ENCODE measurements at regions not wholly inside any gene's neighbourhood (a gene's known extent, or its start where the extent isn't known, plus 50 kb on each side); places are given as distances from the start of the nearest gene placed in this dataset.
A peak's percentile ranks its signal among the peaks of the same experiment; 100 is the strongest.

- no peak for DNase-seq
Measured at GRCh38 chr3:110732420-110732819, 339.2 kb upstream of the NECTIN3 start.

- DNase-seq: no peak
Measured at GRCh38 chr3:110733045-110733444, 338.6 kb upstream of the NECTIN3 start.

DNA sequence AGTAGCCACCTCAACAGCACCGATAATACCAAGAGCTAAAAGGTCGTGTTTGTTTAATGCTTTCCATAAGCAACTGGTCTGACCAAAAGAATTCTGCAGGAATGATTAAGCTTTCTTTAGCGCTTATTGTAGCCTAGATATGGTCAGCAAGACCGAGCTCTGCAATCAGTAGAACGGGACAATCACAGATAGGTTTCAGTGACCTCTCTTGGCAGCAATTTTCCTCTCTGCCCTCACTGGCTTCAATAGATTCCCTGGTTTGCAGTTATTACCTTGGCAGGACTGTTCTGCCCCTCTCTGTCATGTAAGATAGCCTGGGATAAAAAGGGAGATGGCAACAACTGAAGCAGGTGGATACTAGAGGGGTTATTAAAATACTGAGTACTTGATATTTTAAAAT lies 337.1 kb upstream of the NECTIN3 start:
- DNase-seq: no peak

DNA sequence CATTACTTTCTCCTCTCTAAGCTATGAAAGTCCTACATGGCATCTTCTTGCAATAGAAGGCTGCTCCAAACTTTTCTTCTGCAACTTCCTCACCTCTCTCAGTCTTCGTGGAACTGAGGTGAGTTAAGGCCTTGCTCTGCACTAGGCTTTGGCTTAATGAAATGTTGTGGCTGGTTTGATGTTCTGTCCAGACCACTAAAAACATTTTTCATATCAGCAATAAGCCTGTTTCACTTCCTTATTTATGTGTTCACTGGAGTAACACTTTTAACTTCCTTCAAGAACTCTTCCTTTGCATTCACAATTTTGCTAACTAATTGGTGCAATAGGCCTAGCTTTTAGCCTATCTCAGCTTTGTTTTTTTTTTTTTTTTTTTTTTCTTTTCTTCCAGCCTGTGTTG lies 335.3 kb upstream of the NECTIN3 start:
- no peak for DNase-seq

- no peak for DNase-seq
Measured at GRCh38 chr3:110738531-110738930, 333.1 kb upstream of the NECTIN3 start.

DNA sequence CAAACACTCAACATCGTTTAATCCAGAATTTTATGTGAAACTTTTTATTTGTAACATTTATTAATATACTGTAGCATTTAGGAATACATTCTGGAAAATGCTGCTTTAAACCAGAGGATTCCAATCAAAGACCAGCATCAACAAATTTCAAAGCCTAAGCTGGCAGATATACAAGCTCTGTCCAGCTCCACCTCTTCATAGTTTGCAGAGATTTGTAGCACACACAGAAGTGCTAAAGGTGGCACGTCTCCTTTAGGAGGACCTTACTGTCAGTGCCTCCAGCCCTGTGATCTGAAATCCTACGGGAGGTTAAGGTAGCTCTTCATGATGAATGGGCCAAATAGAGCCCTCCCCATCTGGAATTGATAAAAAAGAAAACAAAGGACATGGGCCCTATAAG lies 329.7 kb upstream of the NECTIN3 start:
- DNase-seq: no peak

DNA sequence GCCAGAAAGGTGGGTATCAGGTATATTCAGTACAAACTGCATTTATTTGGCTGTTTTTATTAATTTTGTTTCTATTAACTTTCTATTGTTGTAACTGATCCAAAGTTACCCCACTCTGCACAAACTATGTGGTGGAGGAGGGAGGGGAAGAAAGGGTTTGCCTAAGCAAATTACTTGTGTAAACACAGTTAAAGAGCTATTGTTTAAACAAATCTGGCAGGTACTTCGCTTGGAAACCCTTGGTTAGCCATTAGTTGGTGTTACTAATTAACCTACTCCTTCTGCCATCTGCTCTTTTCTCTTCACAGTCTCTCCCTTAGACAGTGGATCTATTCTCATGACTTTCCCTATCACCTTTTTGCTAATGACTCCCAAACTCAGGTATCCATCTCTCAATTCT lies 328.4 kb upstream of the NECTIN3 start:
- peak; percentile 96 for DNase-seq

DNA sequence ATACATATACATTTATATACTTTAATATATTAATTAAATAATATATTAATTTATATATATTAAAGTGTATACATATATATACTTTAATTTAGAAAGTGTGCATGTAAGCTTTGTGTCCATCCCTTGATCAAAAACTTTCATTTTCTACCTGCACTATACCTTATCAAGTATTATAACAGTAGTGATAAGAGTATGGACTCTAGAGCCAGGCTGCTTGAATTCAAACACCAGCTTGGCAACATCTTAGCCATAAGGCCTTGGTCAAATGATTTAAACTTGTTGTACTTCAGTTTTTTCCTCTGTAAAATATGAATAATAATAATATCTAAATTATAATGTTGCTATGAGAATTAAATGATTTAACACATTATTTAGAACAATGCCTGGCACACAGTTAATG lies 327.6 kb upstream of the NECTIN3 start:
- DNase-seq: no peak

DNA sequence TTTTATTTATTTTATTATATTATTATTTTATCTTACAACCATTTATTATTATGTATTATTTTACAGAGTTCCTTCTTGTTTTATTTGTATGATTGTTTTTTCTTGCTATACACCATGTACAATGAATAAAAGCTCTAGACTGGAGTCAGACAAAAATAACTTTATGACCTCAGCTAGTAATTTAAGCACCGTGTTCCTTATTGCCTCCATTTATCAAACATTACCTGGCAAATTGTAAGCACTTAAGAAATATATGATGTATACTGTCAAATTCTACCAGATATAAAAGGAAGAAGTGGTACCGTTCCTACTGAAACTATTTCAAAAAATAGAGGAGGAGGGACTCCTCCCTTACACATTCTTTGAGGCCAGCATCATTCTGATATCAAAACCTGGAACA lies 326.9 kb upstream of the NECTIN3 start:
- no peak for DNase-seq

GRCh38 chr3:110749006-110749405 lies 322.6 kb upstream of the NECTIN3 start:
- DNase-seq: no peak

DNA sequence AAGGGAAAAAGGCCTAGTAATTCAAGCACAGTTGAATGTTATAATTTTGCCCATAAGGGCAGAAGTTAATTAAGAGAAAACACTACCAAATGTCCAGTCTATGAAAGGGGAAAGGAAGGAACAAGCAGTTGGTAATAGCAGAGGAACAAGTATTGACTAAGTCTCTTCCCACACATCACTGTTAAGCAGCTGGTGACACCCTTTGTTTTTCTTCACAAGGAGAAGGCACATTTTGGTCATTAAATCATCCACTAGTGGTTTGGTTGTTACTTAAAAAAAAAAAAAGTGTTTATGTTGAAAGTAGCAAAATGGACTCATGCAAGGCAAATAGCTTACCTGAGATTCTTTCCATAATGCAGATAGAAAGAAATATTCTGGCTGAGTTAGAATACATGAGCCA lies 321.4 kb upstream of the NECTIN3 start:
- no peak for DNase-seq

DNA sequence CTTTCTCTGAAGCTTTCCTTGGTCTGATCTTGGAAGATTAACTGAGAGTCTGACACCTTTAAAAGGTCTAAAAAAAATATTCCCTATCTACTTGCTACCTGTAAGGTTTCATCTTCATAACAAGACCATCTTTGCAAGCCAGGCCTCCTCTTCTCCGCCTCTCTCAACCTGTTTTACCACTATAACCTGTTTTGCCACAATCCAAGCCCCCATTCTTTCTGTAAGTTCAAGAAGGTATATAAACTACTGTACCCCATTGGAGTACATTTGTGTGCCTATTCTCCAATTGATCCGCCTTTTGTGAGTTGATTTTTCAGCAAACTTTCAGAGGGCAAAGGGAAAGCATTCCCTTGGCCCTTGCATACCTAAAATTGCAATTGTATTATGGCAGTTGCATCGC lies 319.3 kb upstream of the NECTIN3 start:
- DNase-seq: no peak

- DNase-seq: no peak
Measured at GRCh38 chr3:110753516-110753915, 318.1 kb upstream of the NECTIN3 start.

DNA sequence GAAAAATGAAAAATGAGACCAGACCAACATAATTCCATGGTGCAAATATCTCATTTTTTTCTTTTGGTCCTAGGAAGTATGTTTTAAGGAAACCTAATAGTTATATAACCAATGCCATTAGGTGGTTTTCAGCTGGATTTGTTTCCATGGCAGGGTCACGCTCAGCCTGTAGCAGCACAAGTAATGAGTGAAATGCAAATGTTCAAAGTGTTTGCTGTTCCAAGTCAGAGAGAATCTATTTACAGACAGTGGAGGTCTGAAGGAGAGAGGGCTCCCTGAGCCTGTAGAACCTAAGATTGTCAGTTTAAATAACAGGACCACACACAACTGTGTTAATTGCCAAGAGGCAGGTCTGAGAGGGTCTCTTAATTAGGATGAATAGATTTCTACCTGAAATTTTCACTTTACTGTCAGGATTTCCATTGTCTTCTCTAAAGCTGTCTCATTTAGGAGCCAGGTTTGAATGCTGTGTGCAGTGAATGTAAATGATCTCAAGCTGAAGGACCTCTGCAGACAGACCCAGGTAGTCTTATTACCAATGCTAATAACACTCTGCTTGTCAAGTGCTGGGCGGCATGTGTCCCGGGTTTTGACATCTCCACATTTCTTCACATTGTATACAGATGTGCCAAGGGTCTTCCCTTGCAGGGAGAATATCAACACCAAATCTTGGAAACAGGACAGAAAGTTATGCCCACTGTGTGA lies 317.3 kb upstream of the NECTIN3 start:
- DNase-seq: no peak

GRCh38 chr3:110755345-110755744 lies 316.3 kb upstream of the NECTIN3 start:
- DNase-seq: no peak

DNA sequence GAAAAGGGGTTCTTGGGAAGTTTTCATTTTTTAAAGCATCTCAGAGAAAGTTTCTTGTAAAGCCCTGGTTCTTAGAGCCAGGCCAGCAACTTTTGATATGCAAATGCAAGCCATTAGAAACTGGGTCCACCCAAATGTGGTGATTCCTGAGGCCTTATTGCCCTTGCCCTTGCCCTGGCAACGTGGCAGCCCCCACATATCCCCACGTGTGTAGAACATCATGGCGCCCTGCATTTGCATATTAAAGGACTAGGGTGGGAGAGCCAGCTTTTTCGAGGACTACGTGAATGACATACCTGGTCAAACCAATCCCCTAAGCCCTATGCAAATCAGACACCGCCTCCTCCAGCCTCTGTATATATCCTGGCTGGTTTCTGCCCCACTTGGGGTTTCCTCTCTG lies 314.9 kb upstream of the NECTIN3 start:
- DNase-seq: no peak

DNA sequence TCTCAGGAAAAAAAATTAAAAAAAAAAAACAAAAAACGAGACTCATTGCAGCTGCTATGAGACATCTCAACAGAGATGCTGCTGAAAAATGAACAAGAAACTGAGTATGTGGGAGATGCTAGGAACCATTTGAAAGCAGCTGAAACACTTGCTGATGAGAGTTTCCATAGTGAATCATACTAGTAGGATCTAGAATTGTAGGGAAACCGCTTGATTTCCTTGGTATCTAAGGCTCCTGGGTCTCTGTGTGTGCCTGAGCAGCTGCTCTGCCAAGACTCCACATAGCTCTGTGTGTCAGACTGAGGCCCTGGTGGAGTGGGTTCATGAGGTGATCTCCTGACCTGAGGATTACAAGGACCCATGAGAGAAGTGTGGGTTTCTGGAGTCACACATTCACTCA lies 313.4 kb upstream of the NECTIN3 start:
- DNase-seq: no peak

DNA sequence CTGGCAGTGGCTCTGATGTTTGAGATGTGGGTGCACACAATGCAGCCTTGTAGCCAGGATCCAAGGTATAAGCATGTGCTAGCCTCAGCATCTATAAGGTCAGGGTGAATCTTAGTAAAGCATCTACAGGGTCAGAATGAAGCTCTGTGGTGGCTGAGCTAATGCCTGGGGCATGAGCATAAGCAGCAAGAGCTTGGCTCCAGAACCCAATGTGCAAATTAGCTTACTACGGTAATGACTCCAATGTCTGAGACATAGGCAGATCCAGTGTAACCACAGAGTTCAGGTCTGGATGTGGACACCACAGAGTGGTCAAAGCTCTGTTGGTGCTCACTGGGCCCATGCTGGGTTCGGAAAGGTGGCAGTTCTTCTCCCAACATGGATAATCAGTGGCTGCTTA lies 304.5 kb upstream of the NECTIN3 start:
- DNase-seq: no peak

DNA sequence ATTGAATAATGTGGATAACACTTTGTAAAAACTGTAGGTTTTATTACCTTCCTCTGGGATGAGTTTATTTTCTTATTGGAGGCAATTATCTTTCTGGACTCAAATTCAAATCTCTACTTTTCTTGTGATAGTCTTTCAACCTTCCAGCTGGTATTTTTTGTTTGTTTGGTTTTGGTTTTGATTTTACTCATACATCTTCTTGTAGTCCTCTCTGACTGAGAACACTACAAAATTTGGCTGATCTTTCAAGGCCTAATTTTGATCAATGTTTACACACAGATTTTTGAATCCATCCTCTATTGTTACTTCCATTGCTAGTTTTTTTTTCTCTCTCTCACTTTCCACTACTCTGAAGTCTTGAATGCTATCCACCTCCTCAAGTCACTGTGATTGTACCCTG lies 303.8 kb upstream of the NECTIN3 start:
- DNase-seq: no peak

DNA sequence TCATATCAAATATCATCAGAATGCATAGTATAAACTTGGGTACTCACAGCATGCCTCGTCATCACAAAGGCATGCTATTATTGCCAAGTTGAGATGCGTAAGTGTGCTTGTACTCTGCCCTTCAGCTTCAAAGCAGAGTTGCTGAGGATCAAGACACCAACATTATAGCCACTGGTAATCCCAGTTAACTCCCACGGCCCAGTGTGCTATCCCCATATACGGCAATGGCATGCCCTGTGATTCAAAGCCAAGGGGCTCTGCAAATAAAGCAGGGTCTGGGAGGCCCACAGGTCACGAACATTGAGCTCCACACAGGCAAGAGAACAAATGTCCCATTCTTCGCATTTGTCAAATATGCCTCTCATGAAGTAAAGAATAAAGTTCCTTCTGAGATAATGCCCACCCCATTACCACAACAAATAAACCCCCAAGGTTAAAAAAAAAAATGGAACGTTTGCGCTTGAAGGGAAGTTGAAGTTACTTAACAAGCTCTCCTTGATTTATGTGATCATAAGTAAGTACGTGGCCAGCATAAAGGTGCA lies 298.1 kb upstream of the NECTIN3 start:
- DNase-seq: no peak

DNA sequence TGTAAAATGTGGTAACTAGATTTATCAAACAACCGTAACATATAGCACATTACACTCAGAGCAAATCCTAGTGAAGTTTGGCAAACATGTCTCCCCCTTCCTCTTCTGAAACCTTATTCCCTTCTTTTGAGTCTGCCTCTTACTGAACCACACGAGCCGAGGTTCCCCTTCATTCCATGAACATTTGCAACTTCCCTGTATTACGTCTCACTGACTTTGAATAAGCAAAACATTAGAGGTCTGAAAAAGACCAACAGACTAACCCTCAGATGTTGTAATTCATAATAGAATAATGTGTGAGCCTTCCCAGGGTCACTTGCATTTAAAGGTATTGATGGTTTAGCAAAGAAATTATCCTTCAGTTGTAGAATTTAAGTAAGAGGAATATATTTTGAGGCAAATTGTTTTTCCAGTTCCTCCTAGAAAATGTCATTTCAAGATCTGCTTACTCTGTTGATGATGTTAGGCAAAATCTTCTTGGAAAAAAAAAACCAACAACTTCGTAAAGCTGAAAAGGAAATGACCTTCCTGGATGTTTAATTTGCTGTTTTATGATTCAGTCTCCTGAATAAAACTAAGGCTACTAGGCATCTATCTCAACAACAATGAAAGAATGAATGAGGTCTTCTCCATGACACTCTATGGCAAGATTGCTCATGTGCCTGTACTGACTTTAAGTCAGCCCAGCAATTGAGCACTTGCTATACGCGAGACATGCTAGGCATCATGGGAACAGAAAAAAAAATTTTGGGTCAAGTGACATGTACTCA lies 296.9 kb upstream of the NECTIN3 start:
- DNase-seq: no peak

DNA sequence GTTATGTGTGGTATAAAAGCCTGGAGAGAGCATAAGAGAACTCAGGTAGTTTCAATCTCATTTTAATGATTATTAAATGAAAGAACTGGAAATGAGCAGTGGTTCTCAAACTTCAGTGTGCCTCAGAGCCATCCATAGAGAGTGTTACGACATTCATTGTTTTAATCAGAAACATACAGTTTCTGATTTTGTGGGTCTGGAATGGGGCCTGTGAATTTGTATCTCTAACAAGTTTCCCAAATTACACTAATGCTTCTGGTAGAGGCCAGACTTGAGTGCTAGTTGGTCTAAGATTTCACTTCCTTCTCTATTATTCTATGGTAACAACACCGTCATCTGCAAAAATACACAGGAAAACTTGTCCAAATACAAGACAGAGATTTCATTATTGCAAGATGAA lies 292.0 kb upstream of the NECTIN3 start:
- no peak for DNase-seq

GRCh38 chr3:110783541-110783940 lies 288.1 kb upstream of the NECTIN3 start:
- no peak for DNase-seq

GRCh38 chr3:110788794-110789193 lies 282.8 kb upstream of the NECTIN3 start:
- no peak for DNase-seq

GRCh38 chr3:110789315-110789714 lies 282.3 kb upstream of the NECTIN3 start:
- DNase-seq: no peak
